ENCODE measurements at regions not wholly inside any gene's neighbourhood (a gene's known extent, or its start where the extent isn't known, plus 50 kb on each side); places are given as distances from the start of the nearest gene placed in this dataset.

DNA sequence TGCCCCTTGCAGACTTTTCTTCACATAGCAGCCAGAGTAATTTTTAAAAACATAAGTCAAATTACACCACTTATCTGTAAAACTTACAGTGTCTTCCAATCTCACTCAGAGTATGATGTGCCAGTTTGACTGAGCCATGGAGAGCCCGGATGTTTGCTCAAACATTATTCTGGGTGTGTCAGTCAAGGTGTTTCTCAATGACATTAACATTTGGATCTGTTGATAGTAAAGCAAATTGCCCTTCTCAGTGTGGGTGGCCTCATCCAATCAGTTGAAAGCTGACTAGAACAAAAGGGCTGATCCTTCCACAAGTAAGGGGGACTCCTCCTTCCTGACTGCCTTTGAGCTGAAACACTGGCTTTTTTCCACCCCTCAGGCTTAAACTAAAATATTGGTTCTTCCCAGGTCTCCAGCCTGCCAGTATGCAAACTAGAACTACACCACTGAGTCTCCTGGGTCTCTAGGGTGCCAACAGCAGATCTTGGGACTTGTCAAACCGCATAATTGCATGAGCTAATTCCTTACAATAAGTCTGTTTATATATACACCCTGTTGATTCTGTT is 157.9 kb upstream of the CTTNBP2NL start:
- TF ChIP-seq, protein P1, sequence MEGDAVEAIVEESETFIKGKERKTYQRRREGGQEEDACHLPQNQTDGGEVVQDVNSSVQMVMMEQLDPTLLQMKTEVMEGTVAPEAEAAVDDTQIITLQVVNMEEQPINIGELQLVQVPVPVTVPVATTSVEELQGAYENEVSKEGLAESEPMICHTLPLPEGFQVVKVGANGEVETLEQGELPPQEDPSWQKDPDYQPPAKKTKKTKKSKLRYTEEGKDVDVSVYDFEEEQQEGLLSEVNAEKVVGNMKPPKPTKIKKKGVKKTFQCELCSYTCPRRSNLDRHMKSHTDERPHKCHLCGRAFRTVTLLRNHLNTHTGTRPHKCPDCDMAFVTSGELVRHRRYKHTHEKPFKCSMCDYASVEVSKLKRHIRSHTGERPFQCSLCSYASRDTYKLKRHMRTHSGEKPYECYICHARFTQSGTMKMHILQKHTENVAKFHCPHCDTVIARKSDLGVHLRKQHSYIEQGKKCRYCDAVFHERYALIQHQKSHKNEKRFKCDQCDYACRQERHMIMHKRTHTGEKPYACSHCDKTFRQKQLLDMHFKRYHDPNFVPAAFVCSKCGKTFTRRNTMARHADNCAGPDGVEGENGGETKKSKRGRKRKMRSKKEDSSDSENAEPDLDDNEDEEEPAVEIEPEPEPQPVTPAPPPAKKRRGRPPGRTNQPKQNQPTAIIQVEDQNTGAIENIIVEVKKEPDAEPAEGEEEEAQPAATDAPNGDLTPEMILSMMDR (IDR thresholded peaks at IDR 0.05; ENCODE audit: borderline replicate concordance, control extremely low read depth, extremely low read depth, insufficient read depth, missing control alignments), result no peak
- DNase-seq (ENCODE audit: low spot score), result no peak
- in situ Hi-C loops (cut with MboI; ENCODE audit: low sequenced_read_pairs, unreplicated experiment), result no loop called here

DNA sequence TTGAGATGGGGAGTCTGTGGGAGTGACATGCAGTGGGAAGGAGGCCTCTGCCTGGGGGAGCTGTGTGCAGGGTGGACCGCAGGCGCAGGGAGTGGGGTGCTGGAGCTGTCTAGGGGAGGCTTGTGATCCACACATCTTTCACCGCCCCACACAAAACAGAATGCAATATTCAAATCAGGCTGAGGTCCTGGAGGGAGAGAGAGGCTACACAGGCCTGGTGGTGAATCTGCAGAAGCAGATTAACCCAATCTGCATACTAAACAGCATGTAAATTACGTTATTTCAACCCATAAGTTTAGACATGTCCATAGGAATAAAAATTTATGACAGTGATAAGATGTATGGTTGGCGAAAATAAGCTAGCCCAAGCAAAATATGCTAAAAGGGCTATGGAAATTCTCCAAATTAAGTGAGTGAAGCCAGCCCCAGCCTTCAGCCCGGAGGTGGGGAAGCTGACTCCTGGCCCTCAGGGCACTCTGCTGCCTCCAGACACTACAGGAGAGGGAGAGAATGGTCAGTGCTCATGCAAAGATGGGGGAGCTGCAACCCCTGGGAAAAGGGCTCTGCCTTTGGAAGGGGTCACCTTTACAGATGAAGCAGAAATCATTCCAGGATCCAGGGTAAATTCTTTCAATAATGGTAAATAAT is 156.2 kb upstream of the CTTNBP2NL start:
- in situ Hi-C loops (cut with MboI; ENCODE audit: low sequenced_read_pairs, unreplicated experiment), result no loop called here

DNA sequence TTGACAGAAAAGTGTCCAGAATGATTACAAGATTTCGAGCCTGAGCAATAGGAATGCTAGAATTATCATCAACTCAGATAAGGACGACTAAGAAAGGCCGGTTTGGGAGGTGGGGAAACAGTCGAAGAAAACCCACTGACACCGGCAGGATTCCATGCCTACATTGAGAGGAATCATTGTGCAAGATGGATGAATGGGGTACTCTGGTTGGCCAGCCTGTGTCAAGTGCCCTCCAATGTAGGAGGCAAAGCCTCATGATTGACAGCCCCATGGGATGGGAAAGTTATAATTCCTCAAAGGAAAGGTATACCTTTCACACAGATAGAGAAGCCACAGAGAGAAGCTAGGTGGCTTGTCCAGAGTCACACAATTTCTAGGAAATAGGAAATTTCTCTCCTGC is 153.5 kb upstream of the CTTNBP2NL start:
- in situ Hi-C loops (cut with MboI; ENCODE audit: low sequenced_read_pairs, unreplicated experiment), result no loop called here
- no peak for DNase-seq (ENCODE audit: low spot score)
- TF ChIP-seq, protein P1 (IDR thresholded peaks at IDR 0.05; ENCODE audit: borderline replicate concordance, control extremely low read depth, extremely low read depth, insufficient read depth, missing control alignments), result no peak

More for the DNA sequence above, 156.2 kb upstream of the CTTNBP2NL start:
- TF ChIP-seq, protein P1 (IDR thresholded peaks at IDR 0.05; ENCODE audit: borderline replicate concordance, control extremely low read depth, extremely low read depth, insufficient read depth, missing control alignments), result no peak
- DNase-seq (ENCODE audit: low spot score), result no peak

DNA sequence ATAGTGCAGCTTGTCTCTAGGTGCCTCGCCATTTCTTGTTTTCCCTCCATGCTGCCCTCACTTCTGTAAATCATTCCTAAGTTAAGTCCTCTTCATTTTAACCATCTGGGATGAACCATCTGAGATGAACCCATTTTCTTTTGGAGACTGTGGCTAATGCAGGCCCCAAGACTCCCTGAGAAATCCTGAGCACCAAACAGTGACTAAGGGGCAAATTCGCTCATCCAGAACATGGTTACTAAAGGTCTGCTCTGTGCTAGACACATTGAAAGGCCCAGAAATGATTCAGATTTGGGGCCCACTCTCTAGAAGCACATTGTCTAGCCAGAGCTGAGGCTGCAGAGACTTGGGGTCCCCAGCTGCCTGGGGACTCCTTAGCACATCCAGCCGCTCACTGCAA is 151.9 kb upstream of the CTTNBP2NL start:
- no peak for DNase-seq (ENCODE audit: low spot score)
- in situ Hi-C loops (cut with MboI; ENCODE audit: low sequenced_read_pairs, unreplicated experiment), result no loop called here

DNA sequence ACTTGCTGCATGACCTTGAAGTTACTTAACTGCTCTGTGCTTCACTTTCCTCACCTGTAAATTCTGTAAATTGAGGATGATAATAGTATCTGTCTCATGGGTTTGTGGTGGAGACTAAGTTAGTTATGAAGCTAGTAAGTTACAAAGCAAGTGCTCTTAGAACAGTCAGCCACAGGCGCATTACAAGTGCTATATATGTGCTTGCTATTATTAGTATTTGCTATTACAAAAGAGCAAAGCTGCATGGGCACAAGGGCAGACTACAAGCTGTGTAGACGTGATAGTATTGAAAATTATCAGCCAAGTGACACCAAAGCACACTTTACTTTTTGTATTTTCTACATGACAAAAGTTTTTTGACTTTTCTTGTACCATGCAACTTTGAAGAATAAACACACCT is 150.9 kb upstream of the CTTNBP2NL start:
- DNase-seq (ENCODE audit: low spot score), result no peak
- TF ChIP-seq, protein P1 (IDR thresholded peaks at IDR 0.05; ENCODE audit: borderline replicate concordance, control extremely low read depth, extremely low read depth, insufficient read depth, missing control alignments), result no peak
- in situ Hi-C loops (cut with MboI; ENCODE audit: low sequenced_read_pairs, unreplicated experiment), result no loop called here

More for the DNA sequence above, 151.9 kb upstream of the CTTNBP2NL start:
- TF ChIP-seq, protein P1 (IDR thresholded peaks at IDR 0.05; ENCODE audit: borderline replicate concordance, control extremely low read depth, extremely low read depth, insufficient read depth, missing control alignments), result no peak

DNA sequence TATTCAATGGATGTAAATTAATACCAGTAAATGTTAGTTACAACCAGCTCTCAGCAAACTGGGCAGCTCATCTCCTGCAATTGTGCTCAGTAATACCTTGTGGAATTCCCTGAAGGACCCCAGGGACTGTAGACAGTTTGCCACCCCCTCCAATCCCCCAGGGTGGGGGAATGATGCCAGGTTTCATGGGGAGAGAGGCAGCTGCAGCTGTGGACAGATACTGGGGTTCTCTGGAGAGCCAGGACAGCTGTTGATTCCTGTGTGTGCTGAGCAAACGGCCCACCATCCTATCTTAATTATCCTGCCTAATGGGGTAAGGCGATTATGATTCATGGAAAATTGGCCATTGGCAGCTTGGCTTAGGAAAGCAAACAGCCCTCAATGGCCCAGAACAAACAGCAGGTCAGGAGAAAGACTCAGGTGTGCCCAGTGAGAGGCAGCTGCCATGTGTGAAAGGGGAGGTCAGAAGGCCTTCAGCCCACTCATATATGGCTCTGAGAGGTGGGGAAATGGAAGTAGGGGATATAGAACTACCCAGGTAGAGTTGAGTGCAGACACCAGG is 148.9 kb upstream of the CTTNBP2NL start:
- TF ChIP-seq, protein P1 (IDR thresholded peaks at IDR 0.05; ENCODE audit: borderline replicate concordance, control extremely low read depth, extremely low read depth, insufficient read depth, missing control alignments), result no peak
- DNase-seq (ENCODE audit: low spot score), result no peak
- in situ Hi-C loops (cut with MboI; ENCODE audit: low sequenced_read_pairs, unreplicated experiment), result no loop called here

All from GM13976 (cell line).